GM19438 (cell line): ENCODE measurements at regions not wholly inside any gene's neighbourhood (a gene's known extent, or its start where the extent isn't known, plus 50 kb on each side); places are given as distances from the start of the nearest gene placed in this dataset.
"Not testable (repeated sequence)": the region's sequence is repeated elsewhere in the genome, so short reads cannot be mapped to it uniquely, and the experiment has no call there.

Source experiments
- ATAC-seq: cut with Tn5 transposase; IDR thresholded peaks from one replicate; pipeline ENCODE4 v1.9.1; 2021; ENCODE audit warnings: low read depth; ENCODE audit not compliant: unreplicated experiment

GRCh38 chr17:83156408-83156807 is 77.0 kb downstream of the METRNL start:
- no peak for ATAC-seq

- ATAC-seq = no peak
Observed at GRCh38 chr17:83159204-83160049, 80.0 kb downstream of the METRNL start.

- ATAC-seq = no peak
Observed at GRCh38 chr17:83160443-83161297, 81.3 kb downstream of the METRNL start.

- no peak for ATAC-seq
Observed at GRCh38 chr17:83161298-83162034, 82.1 kb downstream of the METRNL start.

- no peak for ATAC-seq
Observed at GRCh38 chr17:83162035-83162745, 82.8 kb downstream of the METRNL start.

GRCh38 chr17:83164490-83164889 is 85.1 kb downstream of the METRNL start:
- ATAC-seq = no peak

GRCh38 chr17:83170571-83171260 is 91.3 kb downstream of the METRNL start:
- ATAC-seq = no peak

GRCh38 chr17:83171661-83172060 is 92.3 kb downstream of the METRNL start:
- no peak for ATAC-seq

GRCh38 chr17:83172099-83172498 is 92.7 kb downstream of the METRNL start:
- not testable (repeated sequence) for ATAC-seq

- ATAC-seq = not testable (repeated sequence)
Observed at GRCh38 chr17:83172646-83173045, 93.2 kb downstream of the METRNL start.

- not testable (repeated sequence) for ATAC-seq
Observed at GRCh38 chr17:83173180-83173913, 93.9 kb downstream of the METRNL start.

GRCh38 chr17:83173914-83174361 is 94.5 kb downstream of the METRNL start:
- ATAC-seq = no peak

GRCh38 chr17:83174362-83175118 is 95.1 kb downstream of the METRNL start:
- ATAC-seq = peak; percentile 72

GRCh38 chr17:83175119-83175821 is 95.9 kb downstream of the METRNL start:
- ATAC-seq = no peak

- no peak for ATAC-seq
Observed at GRCh38 chr17:83175822-83176622, 96.6 kb downstream of the METRNL start.

- ATAC-seq = no peak
Observed at GRCh38 chr17:83176623-83177583, 97.5 kb downstream of the METRNL start.
